ENCODE measurements at regions not wholly inside any gene's neighbourhood (a gene's known extent, or its start where the extent isn't known, plus 50 kb on each side); places are given as distances from the start of the nearest gene placed in this dataset.

GRCh38 chr9:6149315-6149714 is 66.3 kb upstream of the IL33 start:
- TF ChIP-seq EZH2 (IDR thresholded peaks at IDR 0.05; ENCODE audit: borderline replicate concordance, insufficient read depth, low read depth, low read length, poor library complexity, severe bottlenecking), result no peak
- no peak for TF ChIP-seq CTCF (IDR thresholded peaks at IDR 0.05)

Measured in B cell (primary cell).